Tibial nerve (tissue), 4 donors: ENCODE measurements at regions not wholly inside any gene's neighbourhood (a gene's known extent, or its start where the extent isn't known, plus 50 kb on each side); places are given as distances from the start of the nearest gene placed in this dataset.

ENCODE experiments used
- EP300 ChIP-seq, 2 donors: sonication (generic); formaldehyde crosslinking; IDR thresholded peaks; one replicate each; pipeline ENCODE4 v1.6.1; 2017; ENCODE audit warnings: antibody characterized with exemption in 2 of 2, mild to moderate bottlenecking in 1 of 2
- POLR2A ChIP-seq, 2 donors: fragments of 450-650 bp; IDR thresholded peaks; one replicate each; pipeline ENCODE4 v1.6.1; 2017; ENCODE audit warnings: antibody characterized with exemption in 2 of 2, mild to moderate bottlenecking in 2 of 2, moderate library complexity in 2 of 2
- TF ChIP-seq, protein P1 (sequence below), 5 experiments: fragments of 200-600 bp in 3 of 5; fragments of 450-650 bp in 2 of 5; sonication (generic) in 3 of 5; IDR thresholded peaks; one replicate each; pipeline ENCODE4 v1.5.1; 2016 to 2019; ENCODE audit warnings: antibody characterized with exemption in 5 of 5, mild to moderate bottlenecking in 3 of 5, moderate library complexity in 2 of 5

DNA sequence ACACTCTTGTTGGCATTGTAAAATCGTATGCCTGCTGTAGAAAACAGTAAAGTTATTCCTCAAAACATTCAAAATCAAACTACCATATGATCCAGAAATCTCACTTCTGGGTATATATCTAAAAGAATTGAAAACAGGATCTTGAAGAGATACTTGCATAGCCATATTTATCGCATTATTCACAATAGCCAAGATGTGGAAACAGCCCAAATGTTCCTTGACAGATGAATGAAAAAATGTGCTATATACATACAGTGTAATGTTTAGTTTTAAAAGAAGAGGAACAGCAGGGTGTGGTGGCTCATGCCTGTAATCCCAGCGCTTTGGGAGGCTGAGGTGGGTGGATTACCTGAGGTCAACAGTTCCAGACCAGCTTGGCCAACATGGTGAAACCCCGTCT is 234.1 kb upstream of the DAB2 start:
- TF ChIP-seq, protein P1, sequence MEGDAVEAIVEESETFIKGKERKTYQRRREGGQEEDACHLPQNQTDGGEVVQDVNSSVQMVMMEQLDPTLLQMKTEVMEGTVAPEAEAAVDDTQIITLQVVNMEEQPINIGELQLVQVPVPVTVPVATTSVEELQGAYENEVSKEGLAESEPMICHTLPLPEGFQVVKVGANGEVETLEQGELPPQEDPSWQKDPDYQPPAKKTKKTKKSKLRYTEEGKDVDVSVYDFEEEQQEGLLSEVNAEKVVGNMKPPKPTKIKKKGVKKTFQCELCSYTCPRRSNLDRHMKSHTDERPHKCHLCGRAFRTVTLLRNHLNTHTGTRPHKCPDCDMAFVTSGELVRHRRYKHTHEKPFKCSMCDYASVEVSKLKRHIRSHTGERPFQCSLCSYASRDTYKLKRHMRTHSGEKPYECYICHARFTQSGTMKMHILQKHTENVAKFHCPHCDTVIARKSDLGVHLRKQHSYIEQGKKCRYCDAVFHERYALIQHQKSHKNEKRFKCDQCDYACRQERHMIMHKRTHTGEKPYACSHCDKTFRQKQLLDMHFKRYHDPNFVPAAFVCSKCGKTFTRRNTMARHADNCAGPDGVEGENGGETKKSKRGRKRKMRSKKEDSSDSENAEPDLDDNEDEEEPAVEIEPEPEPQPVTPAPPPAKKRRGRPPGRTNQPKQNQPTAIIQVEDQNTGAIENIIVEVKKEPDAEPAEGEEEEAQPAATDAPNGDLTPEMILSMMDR (IDR thresholded peaks at IDR 0.05), result no peak
- TF ChIP-seq POLR2A (IDR thresholded peaks at IDR 0.05), result no peak
- TF ChIP-seq EP300 (IDR thresholded peaks at IDR 0.05), result no peak
